GM13977 (cell line): ENCODE measurements at regions not wholly inside any gene's neighbourhood (a gene's known extent, or its start where the extent isn't known, plus 50 kb on each side); places are given as distances from the start of the nearest gene placed in this dataset.

Experiments
- DNase-seq: peaks from one replicate; pipeline ENCODE4 v3.0.0; 2012; ENCODE audit warnings: low spot score
- in situ Hi-C: fragments of 300-500 bp; cut with MboI; formaldehyde crosslinking; loops from one replicate; pipeline ENCODE4 v1.12.0; 2022; ENCODE audit warnings: low sequenced_read_pairs, low pct_unique_long_range_greater_than_20kb, mixed read lengths, inconsistent platforms; ENCODE audit not compliant: unreplicated experiment
- TF ChIP-seq, protein P1 (sequence below): IDR thresholded peaks from 2 replicates; pipeline ENCODE4 v1.5.1; 2012; ENCODE audit warnings: mild to moderate bottlenecking, control low read depth; ENCODE audit not compliant: insufficient read depth; ENCODE audit errors: extremely low read depth, missing control alignments

DNA sequence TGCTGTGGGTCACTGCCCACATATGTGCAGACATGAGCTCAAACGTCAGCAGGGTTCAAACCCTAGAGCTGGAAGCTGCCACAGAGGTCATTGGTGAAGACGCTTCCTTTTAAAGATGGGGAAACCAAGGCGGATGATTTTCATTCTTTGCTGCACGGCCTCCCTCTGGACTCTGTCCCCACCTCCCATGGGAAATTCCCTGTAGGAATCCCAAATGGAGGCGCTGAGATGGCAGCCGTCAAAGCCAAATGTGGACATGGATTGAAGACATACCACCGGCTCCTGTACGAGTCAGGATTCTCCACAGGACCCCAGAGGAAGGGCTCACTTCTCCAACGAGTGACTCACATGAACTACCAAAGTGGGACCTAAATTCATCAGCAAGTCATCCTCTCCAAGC, 286.4 kb downstream of the CRLF2 start:
- TF ChIP-seq, protein P1, sequence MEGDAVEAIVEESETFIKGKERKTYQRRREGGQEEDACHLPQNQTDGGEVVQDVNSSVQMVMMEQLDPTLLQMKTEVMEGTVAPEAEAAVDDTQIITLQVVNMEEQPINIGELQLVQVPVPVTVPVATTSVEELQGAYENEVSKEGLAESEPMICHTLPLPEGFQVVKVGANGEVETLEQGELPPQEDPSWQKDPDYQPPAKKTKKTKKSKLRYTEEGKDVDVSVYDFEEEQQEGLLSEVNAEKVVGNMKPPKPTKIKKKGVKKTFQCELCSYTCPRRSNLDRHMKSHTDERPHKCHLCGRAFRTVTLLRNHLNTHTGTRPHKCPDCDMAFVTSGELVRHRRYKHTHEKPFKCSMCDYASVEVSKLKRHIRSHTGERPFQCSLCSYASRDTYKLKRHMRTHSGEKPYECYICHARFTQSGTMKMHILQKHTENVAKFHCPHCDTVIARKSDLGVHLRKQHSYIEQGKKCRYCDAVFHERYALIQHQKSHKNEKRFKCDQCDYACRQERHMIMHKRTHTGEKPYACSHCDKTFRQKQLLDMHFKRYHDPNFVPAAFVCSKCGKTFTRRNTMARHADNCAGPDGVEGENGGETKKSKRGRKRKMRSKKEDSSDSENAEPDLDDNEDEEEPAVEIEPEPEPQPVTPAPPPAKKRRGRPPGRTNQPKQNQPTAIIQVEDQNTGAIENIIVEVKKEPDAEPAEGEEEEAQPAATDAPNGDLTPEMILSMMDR: no peak
- DNase-seq: no peak
- in situ Hi-C loops: no loop called here

DNA sequence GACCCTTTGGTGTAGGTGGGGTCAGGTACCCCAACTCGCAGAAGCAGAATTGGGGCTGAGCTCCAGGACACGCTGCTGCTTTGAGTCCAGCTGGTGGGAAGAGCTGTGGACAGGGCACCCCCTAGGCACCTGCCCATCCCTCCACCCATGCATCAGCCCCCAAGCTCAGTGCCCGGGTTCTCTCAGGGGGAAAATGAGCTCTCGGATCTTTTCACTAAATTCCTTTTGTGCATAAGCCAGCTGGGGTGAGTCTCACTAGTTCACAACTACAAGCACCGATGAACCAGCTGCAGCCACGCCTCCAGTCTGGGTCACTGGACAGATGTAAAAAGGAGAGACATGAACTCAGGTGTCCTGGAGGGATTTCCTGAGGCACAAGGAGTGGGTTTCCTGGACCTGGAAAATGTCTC, 286.8 kb downstream of the CRLF2 start:
- no peak for DNase-seq
- in situ Hi-C loops: no loop called here
- TF ChIP-seq, protein P1: no peak

DNA sequence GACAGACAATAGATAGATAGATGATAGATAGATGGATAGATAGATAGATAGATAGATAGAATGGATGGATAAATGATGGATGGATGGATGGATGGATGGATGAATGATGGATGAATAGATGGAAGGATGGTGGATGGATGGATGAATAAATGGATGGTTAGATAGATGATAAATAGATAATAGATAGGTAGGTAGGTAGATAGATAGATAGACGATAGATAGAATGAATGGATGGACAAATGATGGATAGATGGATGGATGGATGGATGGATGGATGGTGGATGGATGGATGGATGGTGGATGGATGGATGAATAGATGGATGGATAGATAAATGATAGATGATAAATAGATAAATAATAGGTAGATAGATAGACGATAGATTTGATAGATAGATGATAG, 287.4 kb downstream of the CRLF2 start:
- TF ChIP-seq, protein P1: no peak
- DNase-seq: no peak
- in situ Hi-C loops: no loop called here

DNA sequence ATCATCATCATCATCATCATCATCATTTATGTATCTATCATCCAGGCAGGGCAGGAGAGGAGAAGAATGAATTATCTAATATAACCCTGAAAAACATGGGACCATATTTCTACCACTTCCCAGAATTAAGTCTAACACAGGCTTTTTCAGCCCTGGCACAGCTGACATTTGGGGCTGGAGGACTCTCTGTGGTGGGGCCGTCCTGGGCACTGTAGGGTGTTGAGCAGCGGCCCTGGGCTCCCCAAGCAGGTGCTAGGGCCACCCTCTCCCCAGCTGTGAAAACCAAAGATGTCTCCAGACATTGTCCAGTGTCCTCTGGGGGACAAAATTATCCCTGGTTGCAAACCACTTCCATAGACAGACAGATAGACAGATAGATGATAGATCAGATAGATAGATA, 288.4 kb downstream of the CRLF2 start:
- TF ChIP-seq, protein P1: no peak
- DNase-seq: no peak
- in situ Hi-C loops: no loop called here

DNA sequence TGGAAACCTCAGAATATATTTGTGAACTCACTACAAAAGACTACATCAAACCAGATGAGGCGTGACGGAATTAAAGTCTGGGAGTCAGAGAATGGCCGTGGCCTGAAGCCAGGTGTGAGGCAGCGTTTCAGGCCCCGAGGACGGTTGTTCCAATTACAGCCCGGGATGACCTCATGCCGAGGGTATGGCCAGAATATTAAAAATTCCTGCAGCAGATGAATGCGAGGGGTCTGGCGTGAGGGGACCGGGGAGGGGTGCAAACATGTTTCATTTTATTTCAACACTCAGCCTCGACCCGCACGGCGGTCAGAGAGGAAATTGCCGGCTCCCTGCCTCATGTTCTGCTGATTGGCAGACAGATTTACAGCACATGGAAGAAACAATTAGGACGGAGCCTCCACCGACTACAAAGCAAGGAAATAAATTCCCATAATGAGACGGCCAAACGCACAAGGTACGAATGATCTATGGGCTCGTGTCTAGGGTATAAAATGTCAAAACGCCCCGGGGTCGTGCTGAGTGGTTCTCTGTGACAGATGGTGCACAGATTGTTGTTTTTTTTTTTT, 289.7 kb downstream of the SHOX start:
- TF ChIP-seq, protein P1: no peak
- in situ Hi-C loops: no loop called here
- no peak for DNase-seq

DNA sequence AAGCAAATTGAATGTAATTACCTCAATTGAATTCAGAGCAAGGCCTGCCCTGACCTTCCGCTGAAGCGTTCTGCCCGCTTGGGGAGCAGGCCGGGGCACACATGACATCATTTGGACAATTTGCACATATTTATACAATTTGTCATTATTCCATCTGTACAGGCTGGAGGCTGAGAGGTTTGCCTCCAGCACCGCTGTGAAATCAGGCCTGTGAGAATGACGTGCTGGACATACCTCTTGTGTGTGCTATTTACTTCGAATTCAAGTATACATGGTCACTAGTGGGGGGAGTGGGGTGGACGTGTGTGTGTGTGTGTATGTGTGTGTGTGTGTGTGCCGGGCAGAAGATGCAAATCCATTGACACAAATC, 285.6 kb downstream of the SHOX start:
- no peak for DNase-seq

More for the DNA sequence above, 285.6 kb downstream of the SHOX start:
- TF ChIP-seq, protein P1: no peak
- in situ Hi-C loops: no loop called here
